GM18502 (cell line): ENCODE measurements at regions not wholly inside any gene's neighbourhood (a gene's known extent, or its start where the extent isn't known, plus 50 kb on each side); places are given as distances from the start of the nearest gene placed in this dataset.

Source experiments
- ATAC-seq: cut with Tn5 transposase; IDR thresholded peaks from one replicate; pipeline ENCODE4 v1.9.1; 2021; ENCODE audit warnings: mild to moderate bottlenecking; ENCODE audit not compliant: unreplicated experiment, poor library complexity

GRCh38 chr21:27076025-27076424 lies 109.1 kb upstream of the ADAMTS5 start:
- ATAC-seq = no peak

GRCh38 chr21:27070861-27071670 lies 104.2 kb upstream of the ADAMTS5 start:
- no peak for ATAC-seq

- ATAC-seq = no peak
Measured at GRCh38 chr21:27068811-27069210, 101.9 kb upstream of the ADAMTS5 start.

- no peak for ATAC-seq
Measured at GRCh38 chr21:27067226-27067625, 100.3 kb upstream of the ADAMTS5 start.

GRCh38 chr21:27062443-27062842 lies 95.6 kb upstream of the ADAMTS5 start:
- ATAC-seq = no peak

GRCh38 chr21:27061770-27062169 lies 94.9 kb upstream of the ADAMTS5 start:
- no peak for ATAC-seq

- no peak for ATAC-seq
Measured at GRCh38 chr21:27060190-27060589, 93.3 kb upstream of the ADAMTS5 start.

GRCh38 chr21:27058673-27059605 lies 92.1 kb upstream of the ADAMTS5 start:
- ATAC-seq = no peak

GRCh38 chr21:27057997-27058396 lies 91.1 kb upstream of the ADAMTS5 start:
- ATAC-seq = no peak

- no peak for ATAC-seq
Measured at GRCh38 chr21:27047658-27048314, 80.9 kb upstream of the ADAMTS5 start.

GRCh38 chr21:27047283-27047657 lies 80.4 kb upstream of the ADAMTS5 start:
- no peak for ATAC-seq

GRCh38 chr21:27045281-27045985 lies 78.5 kb upstream of the ADAMTS5 start:
- no peak for ATAC-seq

- ATAC-seq = no peak
Measured at GRCh38 chr21:27043377-27043776, 76.5 kb upstream of the ADAMTS5 start.

- no peak for ATAC-seq
Measured at GRCh38 chr21:27040738-27041469, 74.0 kb upstream of the ADAMTS5 start.

- ATAC-seq = no peak
Measured at GRCh38 chr21:27036736-27037301, 69.9 kb upstream of the ADAMTS5 start.

GRCh38 chr21:27035791-27036190 lies 68.9 kb upstream of the ADAMTS5 start:
- no peak for ATAC-seq

- ATAC-seq = no peak
Measured at GRCh38 chr21:27034796-27035195, 67.9 kb upstream of the ADAMTS5 start.

- ATAC-seq = no peak
Measured at GRCh38 chr21:27033471-27033870, 66.6 kb upstream of the ADAMTS5 start.

GRCh38 chr21:27026501-27026900 lies 59.6 kb upstream of the ADAMTS5 start:
- no peak for ATAC-seq
